Muscle of leg (tissue), 3 donors: ENCODE measurements at regions not wholly inside any gene's neighbourhood (a gene's known extent, or its start where the extent isn't known, plus 50 kb on each side); places are given as distances from the start of the nearest gene placed in this dataset.
"Not testable (repeated sequence)": the region's sequence is repeated elsewhere in the genome, so short reads cannot be mapped to it uniquely, and the experiment has no call there.

ENCODE experiments used
- DNase-seq: peaks from one replicate; pipeline ENCODE4 v3.0.0; 2013
- H3K27ac ChIP-seq: one replicate; pipeline ENCODE4 v1.5.1; 2013; ENCODE audit warnings: mild to moderate bottlenecking, low read length, control low read depth
- H3K27me3 ChIP-seq: one replicate; pipeline ENCODE4 v1.6.1; 2013; ENCODE audit warnings: low read length; ENCODE audit not compliant: control insufficient read depth, insufficient read depth
- H3K36me3 ChIP-seq: one replicate; pipeline ENCODE4 v1.6.1; 2013; ENCODE audit warnings: low read length; ENCODE audit not compliant: control insufficient read depth, insufficient read depth
- H3K4me1 ChIP-seq: one replicate; pipeline ENCODE4 v1.6.1; 2013; ENCODE audit warnings: low read length; ENCODE audit not compliant: control insufficient read depth, insufficient read depth
- H3K4me3 ChIP-seq: one replicate; pipeline ENCODE4 v1.5.1; 2013; ENCODE audit warnings: low read length, control low read depth
- H3K9me3 ChIP-seq: replicated peaks from 2 replicates; pipeline ENCODE4 v1.6.1; 2013; ENCODE audit warnings: low read depth, low read length; ENCODE audit not compliant: control insufficient read depth
- WGBS: methylation state at CpG from one replicate; pipeline ENCODE4 v1.1.5; 2013; ENCODE audit warnings: missing lambda C conversion rate; ENCODE audit not compliant: insufficient coverage; 5-methylcytosine and 5-hydroxymethylcytosine counted together

GRCh38 chr7:14092331-14092730 is 102.9 kb upstream of the ETV1 start:
- no peak for DNase-seq
- no peaks in the 10 kb centered on the region for H3K4me1 ChIP-seq
- no CpG with 5 or more reads among the region's 1 CpG for WGBS
- H3K27ac ChIP-seq = no peak overlapping the region
- no peaks in the 10 kb centered on the region for H3K36me3 ChIP-seq
- H3K9me3 ChIP-seq = no peaks in the 10 kb centered on the region
- H3K4me3 ChIP-seq = no peak overlapping the region
- no peaks in the 10 kb centered on the region for H3K27me3 ChIP-seq

DNA sequence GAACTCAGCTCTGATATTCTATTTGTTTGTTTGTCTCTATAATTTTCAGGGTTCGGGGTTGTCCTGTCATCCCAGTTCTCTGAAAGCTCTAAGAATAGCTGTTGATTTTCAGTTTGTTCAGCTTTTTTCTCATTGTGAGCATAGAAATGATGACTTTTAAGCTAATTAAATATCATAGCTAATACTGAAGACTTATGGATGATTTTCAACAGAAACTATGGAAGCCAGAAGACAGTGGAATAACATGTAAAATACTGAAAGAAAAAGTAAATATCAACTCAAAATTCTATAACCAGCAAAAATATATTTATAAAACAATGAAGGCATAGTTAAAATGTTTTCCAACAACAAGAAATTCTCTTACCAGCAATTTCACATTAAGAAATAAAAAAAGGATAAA is 96.4 kb upstream of the ETV1 start:
- WGBS = no CpG with 5 or more reads among the region's 1 CpG
- peaks cover 7% of the 10 kb centered on the region for H3K9me3 ChIP-seq
- H3K4me3 ChIP-seq = no peak overlapping the region
- no peak for DNase-seq
- no peaks in the 10 kb centered on the region for H3K4me1 ChIP-seq
- no peaks in the 10 kb centered on the region for H3K36me3 ChIP-seq
- H3K27ac ChIP-seq = no peak overlapping the region
- H3K27me3 ChIP-seq = no peaks in the 10 kb centered on the region

- H3K27me3 ChIP-seq = no peaks in the 10 kb centered on the region
- no peaks in the 10 kb centered on the region for H3K4me1 ChIP-seq
- 88% methylated on average over 1 of the region's 2 CpGs for WGBS
- no peak overlapping the region for H3K4me3 ChIP-seq
- DNase-seq = no peak
- H3K27ac ChIP-seq = no peak overlapping the region
- H3K9me3 ChIP-seq = peaks cover 7% of the 10 kb centered on the region
- no peaks in the 10 kb centered on the region for H3K36me3 ChIP-seq
Observed at GRCh38 chr7:14083761-14084160, 94.3 kb upstream of the ETV1 start.

DNA sequence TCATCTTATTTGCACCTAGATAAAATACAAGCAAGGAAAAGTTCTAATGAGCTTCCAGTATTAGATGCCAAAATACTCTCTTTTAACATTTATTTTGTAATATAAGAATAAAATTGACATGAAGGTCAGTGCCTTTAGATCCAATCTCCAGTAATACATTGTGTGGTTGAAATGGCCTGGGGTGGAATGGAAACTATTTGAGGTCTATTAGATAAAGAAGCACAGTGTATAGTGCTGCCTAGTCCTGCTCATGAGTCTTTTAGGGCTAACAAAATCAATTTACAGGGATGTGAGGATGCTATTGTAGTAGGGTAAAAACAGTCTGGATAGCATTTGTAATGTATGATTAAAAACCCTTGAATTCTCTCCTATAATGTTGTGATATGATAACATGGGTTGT is 84.5 kb upstream of the ETV1 start:
- no peak overlapping the region for H3K4me3 ChIP-seq
- no peaks in the 10 kb centered on the region for H3K4me1 ChIP-seq
- H3K9me3 ChIP-seq = no peaks in the 10 kb centered on the region
- no peaks in the 10 kb centered on the region for H3K27me3 ChIP-seq
- no peak overlapping the region for H3K27ac ChIP-seq
- no peaks in the 10 kb centered on the region for H3K36me3 ChIP-seq
- DNase-seq = no peak

GRCh38 chr7:14073543-14073942 is 84.1 kb upstream of the ETV1 start:
- H3K4me3 ChIP-seq = no peak overlapping the region
- H3K27ac ChIP-seq = no peak overlapping the region
- WGBS = no CpG with 5 or more reads among the region's 1 CpG
- DNase-seq = peak; percentile 9
- H3K4me1 ChIP-seq = no peaks in the 10 kb centered on the region
- H3K36me3 ChIP-seq = no peaks in the 10 kb centered on the region
- H3K27me3 ChIP-seq = no peaks in the 10 kb centered on the region
- no peaks in the 10 kb centered on the region for H3K9me3 ChIP-seq

DNA sequence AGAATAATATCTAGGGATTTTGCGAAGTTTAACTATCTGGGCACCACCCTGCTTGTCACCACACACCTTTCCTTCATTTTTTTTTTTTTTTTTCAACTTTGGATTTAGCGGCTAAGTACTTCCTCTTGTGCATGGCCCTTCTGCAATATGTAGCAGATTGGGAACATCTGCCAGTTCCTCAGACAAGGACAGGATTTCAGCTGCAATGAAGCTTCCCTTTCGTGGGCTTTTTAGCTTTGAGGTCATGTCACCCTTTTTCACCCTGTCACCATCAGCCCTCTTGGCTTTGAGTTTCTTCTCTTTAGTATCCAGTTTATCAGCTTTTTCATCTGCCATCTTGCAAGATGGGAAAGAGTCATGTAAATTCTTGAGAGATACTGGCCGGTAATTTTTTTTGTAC is 81.6 kb upstream of the ETV1 start:
- no peak for DNase-seq
- Histone ChIP-seq H3K27ac (no peak overlapping the region), H3K9me3 (no peaks in the 10 kb centered on the region), H3K4me3 (no peak overlapping the region), H3K4me1 (no peaks in the 10 kb centered on the region), H3K36me3 (no peaks in the 10 kb centered on the region), H3K27me3 (no peaks in the 10 kb centered on the region)
- 45% methylated on average over 2 of the region's 4 CpGs for WGBS

DNA sequence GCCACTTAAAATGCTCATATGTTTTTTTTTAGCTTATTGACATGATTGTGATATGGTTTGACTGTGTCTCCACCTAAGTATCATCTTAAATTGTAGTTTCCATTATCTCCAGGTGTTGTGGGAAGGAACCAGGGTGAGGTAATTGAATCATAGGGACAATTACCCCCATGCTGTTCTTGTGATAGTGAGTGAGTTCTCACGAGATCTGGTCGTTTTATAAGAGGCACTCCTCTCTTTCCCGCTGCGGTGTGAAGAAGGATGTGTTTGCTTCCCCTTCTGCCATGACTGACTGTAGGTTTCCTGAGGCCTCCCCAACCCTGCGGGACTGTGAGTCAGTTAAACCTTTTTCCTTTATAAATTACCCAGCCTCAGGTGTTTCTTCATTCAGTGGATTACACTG is 80.5 kb upstream of the ETV1 start:
- WGBS = 67% methylated on average over 2 of the region's 5 CpGs

GRCh38 chr7:14066783-14067182 is 77.3 kb upstream of the ETV1 start:
- not testable (repeated sequence) for H3K4me3 ChIP-seq, H3K4me1 ChIP-seq, H3K27ac ChIP-seq, DNase-seq, H3K36me3 ChIP-seq, H3K9me3 ChIP-seq, H3K27me3 ChIP-seq
- no CpG with 5 or more reads among the region's 8 CpGs for WGBS

More for the DNA sequence above, 80.5 kb upstream of the ETV1 start:
- DNase-seq = no peak
- H3K4me1 ChIP-seq = no peaks in the 10 kb centered on the region
- H3K36me3 ChIP-seq = no peaks in the 10 kb centered on the region
- H3K27ac ChIP-seq = no peak overlapping the region
- H3K4me3 ChIP-seq = no peak overlapping the region
- no peaks in the 10 kb centered on the region for H3K9me3 ChIP-seq
- no peaks in the 10 kb centered on the region for H3K27me3 ChIP-seq

GRCh38 chr7:14065286-14065685 is 75.8 kb upstream of the ETV1 start:
- DNase-seq = no peak
- no peaks in the 10 kb centered on the region for H3K36me3 ChIP-seq
- H3K27ac ChIP-seq = no peak overlapping the region
- WGBS = 55% methylated on average over 5 of the region's 5 CpGs
- no peaks in the 10 kb centered on the region for H3K4me1 ChIP-seq
- H3K4me3 ChIP-seq = no peak overlapping the region
- H3K27me3 ChIP-seq = no peaks in the 10 kb centered on the region
- H3K9me3 ChIP-seq = no peaks in the 10 kb centered on the region

GRCh38 chr7:14055813-14056212 is 66.3 kb upstream of the ETV1 start:
- WGBS = 89% methylated on average over 3 of the region's 4 CpGs
- Histone ChIP-seq H3K27me3 (no peaks in the 10 kb centered on the region), H3K9me3 (no peaks in the 10 kb centered on the region), H3K27ac (no peak overlapping the region), H3K36me3 (no peaks in the 10 kb centered on the region), H3K4me1 (no peaks in the 10 kb centered on the region), H3K4me3 (no peak overlapping the region)
- no peak for DNase-seq

GRCh38 chr7:14054125-14054524 is 64.7 kb upstream of the ETV1 start:
- H3K4me1 ChIP-seq = no peaks in the 10 kb centered on the region
- no peaks in the 10 kb centered on the region for H3K36me3 ChIP-seq
- no peak overlapping the region for H3K27ac ChIP-seq
- no peaks in the 10 kb centered on the region for H3K9me3 ChIP-seq
- H3K27me3 ChIP-seq = no peaks in the 10 kb centered on the region
- WGBS = 100% methylated on average over 1 of the region's 3 CpGs
- no peak overlapping the region for H3K4me3 ChIP-seq
- no peak for DNase-seq
